Tibial nerve (tissue), 3 donors: ENCODE measurements at regions not wholly inside any gene's neighbourhood (a gene's known extent, or its start where the extent isn't known, plus 50 kb on each side); places are given as distances from the start of the nearest gene placed in this dataset.

Source experiments
- CTCF ChIP-seq, 5 experiments: fragments of 200-600 bp in 3 of 5; fragments of 450-650 bp in 2 of 5; sonication (generic) in 3 of 5; IDR thresholded peaks; one replicate each; pipeline ENCODE4 v1.5.1; 2016 to 2019; ENCODE audit warnings: antibody characterized with exemption in 5 of 5, mild to moderate bottlenecking in 3 of 5, moderate library complexity in 2 of 5
- POLR2A ChIP-seq, 2 donors: fragments of 450-650 bp; IDR thresholded peaks; one replicate each; pipeline ENCODE4 v1.6.1; 2017; ENCODE audit warnings: antibody characterized with exemption in 2 of 2, mild to moderate bottlenecking in 2 of 2, moderate library complexity in 2 of 2

DNA sequence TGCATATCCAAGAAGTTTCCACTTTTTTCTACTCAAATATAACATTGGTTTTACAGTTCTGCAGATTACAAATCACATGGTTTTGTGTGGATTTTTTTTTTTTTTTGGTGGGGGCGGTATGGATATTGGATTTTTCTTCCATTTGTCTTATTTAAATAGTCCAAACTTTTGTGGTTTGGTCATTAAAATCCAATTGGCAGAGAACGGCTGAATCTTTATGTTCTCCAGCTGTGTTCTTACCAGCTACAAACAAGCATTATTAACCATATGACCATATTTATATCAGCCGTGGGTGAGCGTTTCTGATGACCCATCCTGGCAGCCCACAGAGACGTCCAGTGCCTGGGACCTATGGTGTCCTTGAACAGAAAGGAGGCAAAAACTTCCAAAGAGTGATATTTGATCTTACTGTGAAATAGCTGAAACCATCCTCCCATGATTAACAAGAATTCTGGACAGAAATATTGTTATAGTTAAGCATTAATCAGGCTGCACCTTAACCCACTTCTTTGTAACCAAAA, 200.4 kb downstream of the LYPLAL1 start:
- TF ChIP-seq CTCF (IDR thresholded peaks at IDR 0.05) (no peak), POLR2A (IDR thresholded peaks at IDR 0.05) (no peak)
